AG09309 (cell line): ENCODE measurements at regions not wholly inside any gene's neighbourhood (a gene's known extent, or its start where the extent isn't known, plus 50 kb on each side); places are given as distances from the start of the nearest gene placed in this dataset.
"Not testable (repeated sequence)": the region's sequence is repeated elsewhere in the genome, so short reads cannot be mapped to it uniquely, and the experiment has no call there.

Experiments used
- DNase-seq: peaks from one replicate; pipeline ENCODE4 v3.0.0-alpha.2; 2010; ENCODE audit warnings: low read depth
- H3K4me3 ChIP-seq: 2 replicates; pipeline ENCODE4 v1.5.1; 2011; ENCODE audit warnings: mild to moderate bottlenecking, low read depth, low read length, moderate library complexity; ENCODE audit not compliant: control insufficient read depth
- CTCF ChIP-seq: IDR thresholded peaks from 2 replicates; pipeline ENCODE4 v1.5.1; 2011; ENCODE audit warnings: mild to moderate bottlenecking, low read depth, low read length, inconsistent platforms; ENCODE audit not compliant: insufficient read depth, control insufficient read depth; ENCODE audit errors: missing control alignments

GRCh38 chr2:16390561-16390960 lies 275.1 kb downstream of the CYRIA start:
- no peak for DNase-seq
- no peak for TF ChIP-seq CTCF
- no peak overlapping the region for H3K4me3 ChIP-seq

GRCh38 chr2:16389611-16390010 lies 276.0 kb downstream of the CYRIA start:
- no peak for TF ChIP-seq CTCF
- no peak for DNase-seq
- H3K4me3 ChIP-seq, result no peak overlapping the region

GRCh38 chr2:16388199-16388830 lies 277.3 kb downstream of the CYRIA start:
- not testable (repeated sequence) for DNase-seq

GRCh38 chr2:16387461-16387984 lies 278.1 kb downstream of the CYRIA start:
- no peak overlapping the region for H3K4me3 ChIP-seq
- TF ChIP-seq CTCF, result no peak
- no peak for DNase-seq

More at GRCh38 chr2:16388199-16388830, 277.3 kb downstream of the CYRIA start:
- H3K4me3 ChIP-seq, result not testable (repeated sequence)

GRCh38 chr2:16386431-16386830 lies 279.2 kb downstream of the CYRIA start:
- TF ChIP-seq CTCF, result no peak
- no peak overlapping the region for H3K4me3 ChIP-seq
- DNase-seq, result no peak

GRCh38 chr2:16386031-16386430 lies 279.6 kb downstream of the CYRIA start:
- no peak overlapping the region for H3K4me3 ChIP-seq
- no peak for DNase-seq
- TF ChIP-seq CTCF, result no peak

- no peak overlapping the region for H3K4me3 ChIP-seq
- no peak for TF ChIP-seq CTCF
- no peak for DNase-seq
Observed at GRCh38 chr2:16385341-16385740, 280.3 kb downstream of the CYRIA start.
